Small intestine (tissue), 7 donors: ENCODE measurements at regions not wholly inside any gene's neighbourhood (a gene's known extent, or its start where the extent isn't known, plus 50 kb on each side); places are given as distances from the start of the nearest gene placed in this dataset.

Experiments
- DNase-seq, 2 donors: peaks; one replicate each; pipeline versions ENCODE4 v3.0.0 to v3.0.0-alpha.2; 2013
- FAIRE-seq: peaks from 2 replicates; lab custom pipeline; 2012; peaks lifted over from hg19 to GRCh38; lab: Jason Lieb, UNC
- H3K27ac ChIP-seq, 3 donors: one replicate each; pipeline ENCODE4 v1.5.1; 2013; ENCODE audit warnings: low read length in 2 of 3, mild to moderate bottlenecking in 2 of 3, control low read depth in 1 of 3, inconsistent platforms in 1 of 3, low read depth in 1 of 3, moderate library complexity in 1 of 3
- H3K27me3 ChIP-seq, 3 donors: one replicate each; pipeline ENCODE4 v1.6.1; 2013; ENCODE audit warnings: low read length in 3 of 3, inconsistent platforms in 1 of 3; ENCODE audit not compliant: control insufficient read depth in 3 of 3, insufficient read depth in 3 of 3
- H3K36me3 ChIP-seq, 3 donors: one replicate each; pipeline ENCODE4 v1.6.1; 2013; ENCODE audit warnings: low read length in 3 of 3, inconsistent platforms in 1 of 3, low read depth in 1 of 3, mild to moderate bottlenecking in 1 of 3, moderate library complexity in 1 of 3; ENCODE audit not compliant: control insufficient read depth in 3 of 3, insufficient read depth in 2 of 3
- H3K4me1 ChIP-seq, 3 donors: one replicate each; pipeline ENCODE4 v1.6.1; 2013; ENCODE audit warnings: low read length in 2 of 3, inconsistent platforms in 1 of 3, low read depth in 1 of 3, mild to moderate bottlenecking in 1 of 3, moderate library complexity in 1 of 3; ENCODE audit not compliant: control insufficient read depth in 3 of 3, insufficient read depth in 2 of 3
- H3K4me3 ChIP-seq, 3 donors: one replicate each; pipeline ENCODE4 v1.5.1; 2013; ENCODE audit warnings: low read length in 3 of 3, control low read depth in 1 of 3, inconsistent platforms in 1 of 3, low read depth in 1 of 3, mild to moderate bottlenecking in 1 of 3, moderate library complexity in 1 of 3
- H3K9me3 ChIP-seq, 2 donors: one replicate each; pipeline ENCODE4 v1.6.1; 2013; ENCODE audit warnings: low read depth in 1 of 2, low read length in 1 of 2; ENCODE audit not compliant: control insufficient read depth in 2 of 2, insufficient read depth in 1 of 2
- WGBS, 3 donors: extraction: QIAGEN DNeasy Blood & Tissue Kit; methylation state at CpG; one replicate each; pipeline ENCODE4 v1.1.7; 2013; 5-methylcytosine and 5-hydroxymethylcytosine counted together
- donor health status: healthy with polysubstance abuse.
- donor health status: control.
- donor health status: control.
- donor health status: Bipolar disorder and iron deficiency.
- donor health status: healthy.

DNA sequence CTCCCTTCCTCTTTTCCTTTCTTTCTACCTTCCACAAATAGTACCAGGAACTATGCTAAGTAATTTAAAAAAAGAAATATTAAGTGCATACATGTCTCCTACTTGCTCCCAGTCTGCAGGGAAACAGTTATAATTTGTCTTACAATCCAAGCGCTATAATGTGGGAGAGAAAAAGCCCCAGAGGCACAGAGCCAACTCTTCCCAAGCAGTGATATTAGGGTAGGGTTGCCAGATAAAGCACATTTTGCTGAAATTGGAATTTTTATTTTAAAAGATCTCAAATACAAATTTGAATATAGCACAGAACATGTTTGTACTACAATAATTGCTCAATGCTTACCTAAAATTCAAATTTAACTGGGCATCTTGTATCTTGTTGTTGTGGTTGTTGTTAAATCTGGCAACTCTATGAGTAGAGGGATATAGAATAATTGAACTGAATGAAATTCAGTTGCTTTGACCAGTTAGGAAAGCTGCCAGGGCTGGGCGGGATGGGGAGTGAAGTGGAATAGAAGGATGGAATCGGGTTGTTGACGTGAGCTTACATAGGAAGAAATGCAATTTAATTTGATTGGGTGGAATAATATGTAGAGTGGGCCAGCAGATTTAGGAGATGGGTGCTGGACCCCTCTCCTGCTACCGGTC, 52.6 kb upstream of the USP3 start:
- FAIRE-seq (no peak), DNase-seq (no peak)
- no peak overlapping the region for H3K27ac ChIP-seq
- no peaks in the 10 kb centered on the region for H3K27me3 ChIP-seq
- H3K4me3 ChIP-seq, result no peak overlapping the region
- no peaks in the 10 kb centered on the region for H3K36me3 ChIP-seq
- WGBS, 3 donors, result 94 to 97% (median 96%) methylated on average over 5 of the region's 5 CpGs
- H3K9me3 ChIP-seq, result no peaks in the 10 kb centered on the region
- peaks cover 4 to 10% (median 5%) of the 10 kb centered on the region in 3 donors for H3K4me1 ChIP-seq

DNA sequence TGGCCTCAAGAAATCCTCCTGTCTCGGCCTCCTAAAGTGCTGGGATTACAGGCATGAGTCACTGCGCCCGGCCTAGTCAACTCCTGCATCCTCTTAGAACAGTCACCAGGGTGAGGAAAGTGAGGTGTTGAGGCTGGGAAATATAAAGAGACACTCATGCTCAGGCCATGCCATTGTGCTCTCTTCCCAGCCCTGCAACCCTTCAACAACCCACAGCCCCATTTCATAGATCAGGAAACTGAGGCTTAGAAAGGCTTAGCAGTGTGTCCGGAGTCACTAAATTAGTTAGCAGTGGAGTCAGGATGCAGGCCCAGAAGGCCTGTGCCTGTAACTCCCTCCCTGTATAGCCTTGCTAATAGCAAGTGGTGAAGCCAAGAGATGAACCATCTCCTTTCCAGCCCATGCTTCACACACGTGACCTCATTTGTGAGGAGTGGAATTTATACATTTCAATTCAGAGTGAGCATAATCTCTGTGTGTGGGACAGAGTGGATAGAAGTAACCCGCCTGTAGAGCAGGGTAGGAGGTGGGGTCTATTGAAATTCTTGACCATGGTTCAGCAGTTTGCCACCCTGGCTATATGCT, 51.7 kb upstream of the USP3 start:
- DNase-seq (no peak), FAIRE-seq (no peak)
- peaks cover 4 to 10% (median 5%) of the 10 kb centered on the region in 3 donors for H3K4me1 ChIP-seq
- H3K27ac ChIP-seq, result no peak overlapping the region
- no peak overlapping the region for H3K4me3 ChIP-seq
- 91 to 99% (median 92%) methylated on average over 6 of the region's 6 CpGs for WGBS, 3 donors
- no peaks in the 10 kb centered on the region for H3K36me3 ChIP-seq
- H3K27me3 ChIP-seq, result no peaks in the 10 kb centered on the region
- no peaks in the 10 kb centered on the region for H3K9me3 ChIP-seq

DNA sequence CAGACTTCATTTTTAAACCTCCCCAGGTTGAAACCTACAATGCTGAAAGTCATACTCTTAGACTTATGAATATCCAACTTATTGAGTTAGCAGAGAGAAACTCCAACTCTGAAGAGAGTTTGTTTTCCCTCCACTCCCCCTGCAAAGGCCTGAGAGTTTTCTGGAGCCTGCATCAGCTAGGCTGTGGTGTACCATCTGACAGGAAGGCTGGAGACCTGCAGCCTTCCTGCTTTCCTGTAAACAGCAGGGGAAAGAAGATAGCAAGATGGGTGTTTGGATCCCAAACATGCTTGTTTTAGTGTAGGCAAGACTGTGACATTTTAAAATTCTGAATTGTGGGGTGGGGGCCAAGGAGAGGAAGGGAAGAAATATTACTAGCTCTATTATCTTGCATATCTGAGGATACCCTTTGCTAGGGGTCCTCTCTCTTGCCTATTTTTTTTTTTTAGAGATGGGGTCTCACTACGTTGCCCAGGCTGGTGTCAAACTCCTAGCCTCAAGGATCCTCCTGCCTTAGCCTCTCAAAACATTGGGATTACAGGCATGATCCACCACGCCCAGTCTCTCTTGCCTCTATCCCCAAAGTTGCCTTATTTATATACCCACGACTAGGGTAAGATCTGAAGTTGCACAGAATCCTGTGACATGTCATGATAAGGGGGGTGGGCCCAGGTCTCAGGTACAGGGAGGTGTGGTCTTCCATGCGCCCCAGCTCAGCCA, 51.0 kb upstream of the USP3 start:
- H3K4me3 ChIP-seq, result no peak overlapping the region
- no peak for FAIRE-seq
- no peaks in the 10 kb centered on the region for H3K27me3 ChIP-seq
- H3K9me3 ChIP-seq, result peaks cover 0 to under 1% of the 10 kb centered on the region in 2 donors
- peaks cover 4 to 10% (median 5%) of the 10 kb centered on the region in 3 donors for H3K4me1 ChIP-seq
- DNase-seq, result no peak
- no peaks in the 10 kb centered on the region for H3K36me3 ChIP-seq
- WGBS, 3 donors, result 75 to 85% (median 77%) methylated on average over 4 of the region's 4 CpGs
- no peak overlapping the region for H3K27ac ChIP-seq

DNA sequence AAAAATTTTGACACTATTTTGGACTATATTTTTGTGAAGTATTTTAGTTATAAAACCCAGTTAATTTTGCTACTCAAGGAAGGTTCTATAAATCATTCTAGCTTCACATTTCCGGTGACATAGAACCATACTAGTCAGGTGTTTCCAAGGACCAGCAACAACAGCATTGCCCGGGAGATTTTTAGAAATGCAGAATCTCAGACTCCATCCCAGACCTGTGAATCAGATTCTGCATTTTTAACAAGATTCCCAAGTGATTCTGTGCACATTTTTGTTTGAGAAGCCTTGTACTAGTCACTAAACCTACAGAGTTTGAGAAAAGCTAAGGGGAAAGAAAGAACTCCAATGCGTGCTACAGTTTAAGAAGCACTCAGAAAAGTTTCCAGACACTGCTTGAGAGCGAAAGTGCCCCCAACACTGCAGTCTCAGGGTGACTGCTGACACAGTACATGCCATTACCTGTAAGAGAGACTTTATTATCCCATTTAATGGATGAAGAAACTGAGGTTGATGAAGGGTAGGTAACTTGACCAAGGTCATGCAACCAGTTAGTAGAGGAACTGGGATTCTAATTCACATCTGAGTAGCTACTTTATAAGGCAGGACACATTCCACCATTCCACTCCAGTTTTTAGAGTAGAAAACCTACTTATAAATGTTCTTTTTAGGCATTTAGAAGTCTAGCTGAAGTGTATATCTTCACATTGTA, 49.7 kb upstream of the USP3 start:
- Histone ChIP-seq H3K9me3 (peaks cover 0 to 6% of the 10 kb centered on the region in 2 donors), H3K27ac (no peak overlapping the region), H3K36me3 (no peaks in the 10 kb centered on the region), H3K27me3 (no peaks in the 10 kb centered on the region), H3K4me3 (no peak overlapping the region), H3K4me1 (peaks cover 2 to 7% (median 3%) of the 10 kb centered on the region in 3 donors)
- 68 to 81% (median 74%) methylated on average over 4 of the region's 4 CpGs for WGBS, 3 donors
- DNase-seq (no peak), FAIRE-seq (no peak)
